Lung (tissue), 11 donors: ENCODE measurements at regions not wholly inside any gene's neighbourhood (a gene's known extent, or its start where the extent isn't known, plus 50 kb on each side); places are given as distances from the start of the nearest gene placed in this dataset.

Experiments
- ATAC-seq: fragments of 200-7000 bp; cut with Tn5 transposase; one replicate; pipeline ENCODE4 v1.9.1; 2020; ENCODE audit warnings: moderate number of reproducible peaks; ENCODE audit not compliant: insufficient read depth, low FRiP score
- DNase-seq, 3 donors: peaks; one replicate each; pipeline ENCODE4 v3.0.0-alpha.2; 2013 to 2017
- H3K27ac ChIP-seq, 2 donors: one replicate each; pipeline ENCODE4 v1.5.1; 2013; ENCODE audit warnings: mild to moderate bottlenecking in 2 of 2, moderate library complexity in 2 of 2, control low read depth in 1 of 2, inconsistent platforms in 1 of 2, low read depth in 1 of 2, low read length in 1 of 2
- H3K27me3 ChIP-seq, 3 donors: one replicate each; pipeline ENCODE4 v1.5.1; 2013; ENCODE audit warnings: low read length in 2 of 3; ENCODE audit not compliant: control insufficient read depth in 3 of 3, insufficient read depth in 3 of 3
- H3K36me3 ChIP-seq, 4 donors: one replicate each; pipeline ENCODE4 v1.5.1; 2013; ENCODE audit warnings: low read length in 4 of 4, mild to moderate bottlenecking in 1 of 4, moderate library complexity in 1 of 4; ENCODE audit not compliant: control insufficient read depth in 4 of 4, insufficient read depth in 4 of 4
- H3K4me1 ChIP-seq, 5 donors: one replicate each; pipeline ENCODE4 v1.5.1; 2013; ENCODE audit warnings: low read length in 5 of 5, mild to moderate bottlenecking in 2 of 5, moderate library complexity in 1 of 5; ENCODE audit not compliant: control insufficient read depth in 5 of 5, insufficient read depth in 5 of 5
- H3K4me3 ChIP-seq: one replicate; pipeline ENCODE4 v1.5.1; 2013; ENCODE audit warnings: mild to moderate bottlenecking, control low read depth, moderate library complexity
- H3K9ac ChIP-seq, 2 donors: one replicate each; pipeline ENCODE4 v1.5.1; 2013; ENCODE audit warnings: low read length in 2 of 2, control low read depth in 1 of 2; ENCODE audit not compliant: insufficient read depth in 1 of 2
- H3K9me3 ChIP-seq, 4 donors: one replicate each; pipeline ENCODE4 v1.5.1; 2013; ENCODE audit warnings: low read length in 3 of 4, mild to moderate bottlenecking in 1 of 4, moderate library complexity in 1 of 4; ENCODE audit not compliant: control insufficient read depth in 4 of 4, insufficient read depth in 3 of 4
- WGBS, 2 donors: extraction: QIAGEN DNeasy Blood & Tissue Kit; methylation state at CpG; one replicate each; pipeline ENCODE4 v1.1.7; 2013; 5-methylcytosine and 5-hydroxymethylcytosine counted together
- TF ChIP-seq, protein P1 (sequence below): IDR thresholded peaks from 2 replicates; pipeline ENCODE4 v1.5.1; 2012; ENCODE audit warnings: mild to moderate bottlenecking; ENCODE audit errors: control extremely low read depth, extremely low read depth
- donor health status: control.
- donor health status: control.
- donor health status: Bipolar disorder and iron deficiency.
- donor health status: healthy.
- donor health status: DM: yes; HTN: yes; CAD: no.

DNA sequence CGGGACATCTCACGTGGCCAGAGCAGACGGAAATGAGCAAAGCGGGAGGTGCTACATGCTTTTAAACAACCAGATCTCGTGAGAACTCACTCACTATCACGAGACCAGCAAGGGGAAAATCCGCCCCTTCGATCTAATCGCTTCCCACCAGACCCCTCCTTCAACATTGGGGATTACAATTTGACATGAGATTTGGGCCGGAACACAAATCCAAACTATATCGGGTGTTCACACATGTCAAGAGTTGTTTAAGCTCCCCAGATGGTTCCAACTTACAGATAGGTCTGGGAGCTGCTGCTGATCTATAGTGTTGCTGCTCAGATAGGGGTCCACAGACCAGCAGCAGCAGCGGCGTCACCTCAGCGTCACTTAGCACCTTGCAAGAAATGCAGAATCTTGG lies 194.9 kb downstream of the GPAM start:
- no peaks in the 10 kb centered on the region for H3K27me3 ChIP-seq
- H3K9me3 ChIP-seq: peaks cover 0 to 5% (median 0%) of the 10 kb centered on the region in 4 donors
- peaks cover 0 to 2% (median 0%) of the 10 kb centered on the region in 5 donors for H3K4me1 ChIP-seq
- no peak overlapping the region for H3K27ac ChIP-seq
- no peak overlapping the region for H3K4me3 ChIP-seq
- DNase-seq: no peak
- TF ChIP-seq, protein P1, sequence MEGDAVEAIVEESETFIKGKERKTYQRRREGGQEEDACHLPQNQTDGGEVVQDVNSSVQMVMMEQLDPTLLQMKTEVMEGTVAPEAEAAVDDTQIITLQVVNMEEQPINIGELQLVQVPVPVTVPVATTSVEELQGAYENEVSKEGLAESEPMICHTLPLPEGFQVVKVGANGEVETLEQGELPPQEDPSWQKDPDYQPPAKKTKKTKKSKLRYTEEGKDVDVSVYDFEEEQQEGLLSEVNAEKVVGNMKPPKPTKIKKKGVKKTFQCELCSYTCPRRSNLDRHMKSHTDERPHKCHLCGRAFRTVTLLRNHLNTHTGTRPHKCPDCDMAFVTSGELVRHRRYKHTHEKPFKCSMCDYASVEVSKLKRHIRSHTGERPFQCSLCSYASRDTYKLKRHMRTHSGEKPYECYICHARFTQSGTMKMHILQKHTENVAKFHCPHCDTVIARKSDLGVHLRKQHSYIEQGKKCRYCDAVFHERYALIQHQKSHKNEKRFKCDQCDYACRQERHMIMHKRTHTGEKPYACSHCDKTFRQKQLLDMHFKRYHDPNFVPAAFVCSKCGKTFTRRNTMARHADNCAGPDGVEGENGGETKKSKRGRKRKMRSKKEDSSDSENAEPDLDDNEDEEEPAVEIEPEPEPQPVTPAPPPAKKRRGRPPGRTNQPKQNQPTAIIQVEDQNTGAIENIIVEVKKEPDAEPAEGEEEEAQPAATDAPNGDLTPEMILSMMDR: no peak
- H3K36me3 ChIP-seq: no peaks in the 10 kb centered on the region
- WGBS, 2 donors: 75 to 77% methylated on average over 14 of the region's 14 CpGs
- no peak overlapping the region for H3K9ac ChIP-seq
- ATAC-seq: no peak

DNA sequence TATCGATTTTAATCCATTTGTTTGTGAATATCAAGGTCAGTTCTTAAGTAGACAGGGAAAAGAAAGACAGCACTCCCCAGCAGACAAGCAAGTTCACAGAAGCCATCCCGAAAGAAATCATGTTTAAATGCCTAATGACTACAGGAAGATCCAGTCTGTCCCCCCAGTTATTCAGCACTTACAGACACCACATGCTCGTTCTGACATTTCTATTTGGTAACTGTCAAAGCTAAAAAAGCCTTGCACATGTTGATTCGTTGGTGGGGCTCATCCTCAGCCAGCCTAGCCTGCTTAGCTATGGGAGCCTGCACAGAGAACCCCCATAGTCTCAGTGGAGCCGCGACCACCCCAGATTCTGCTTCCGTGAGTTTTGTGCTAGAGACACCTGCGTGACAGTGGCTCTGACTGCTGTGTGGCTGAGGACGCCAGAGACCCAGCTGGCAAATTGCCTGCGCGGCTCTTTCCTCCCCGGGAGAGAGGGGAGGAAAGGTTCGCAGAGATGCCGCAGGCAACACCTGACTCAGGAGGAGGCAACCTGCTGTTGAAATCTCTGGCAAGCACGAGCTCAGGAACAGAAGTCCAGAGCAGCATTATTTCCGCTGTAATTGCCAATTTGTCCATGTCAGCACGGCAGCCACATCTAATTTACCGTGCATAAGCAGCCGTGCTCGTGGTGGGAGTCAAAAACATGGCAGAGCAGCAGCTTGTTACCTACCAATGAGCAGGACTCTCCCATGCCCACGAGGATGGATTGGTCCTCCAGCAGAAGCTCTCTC lies 194.2 kb downstream of the GPAM start:
- H3K4me3 ChIP-seq: no peak overlapping the region
- TF ChIP-seq, protein P1: no peak
- peaks cover 0 to 2% (median 0%) of the 10 kb centered on the region in 5 donors for H3K4me1 ChIP-seq
- DNase-seq: no peak
- no peak for ATAC-seq
- H3K27me3 ChIP-seq: no peaks in the 10 kb centered on the region
- no peaks in the 10 kb centered on the region for H3K36me3 ChIP-seq
- H3K9ac ChIP-seq: no peak overlapping the region
- H3K9me3 ChIP-seq: peaks cover 0 to 5% (median 0%) of the 10 kb centered on the region in 4 donors
- H3K27ac ChIP-seq: no peak overlapping the region
- WGBS, 2 donors: 77 to 82% methylated on average over 21 of the region's 21 CpGs

DNA sequence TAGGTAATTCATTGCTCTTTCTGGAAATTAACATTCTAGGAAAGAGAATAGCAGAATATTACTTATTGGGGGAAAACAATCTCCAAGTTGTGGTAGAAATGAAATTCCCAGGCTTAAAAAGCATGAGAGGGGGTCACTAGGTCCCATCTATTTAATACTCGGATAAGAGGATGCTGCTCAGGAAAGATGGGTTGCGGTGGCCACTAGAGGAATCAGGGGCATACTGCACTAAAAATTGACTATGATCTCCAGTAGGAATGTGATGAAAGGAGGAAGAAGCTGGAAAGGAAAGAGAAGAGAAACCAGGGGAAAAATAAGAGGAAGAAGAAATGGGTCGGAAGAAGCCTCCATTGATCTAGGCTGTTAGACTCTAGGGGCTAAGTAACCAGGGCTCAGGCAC lies 192.8 kb downstream of the GPAM start:
- Histone ChIP-seq H3K27ac (no peak overlapping the region), H3K9ac (no peak overlapping the region), H3K9me3 (peaks cover 0 to 8% (median 2%) of the 10 kb centered on the region in 4 donors), H3K27me3 (no peaks in the 10 kb centered on the region), H3K4me1 (peaks cover 0 to 2% (median 0%) of the 10 kb centered on the region in 5 donors), H3K4me3 (no peak overlapping the region), H3K36me3 (no peaks in the 10 kb centered on the region)
- 70 to 77% methylated on average over 3 of the region's 3 CpGs for WGBS, 2 donors
- DNase-seq: no peak
- TF ChIP-seq, protein P1: no peak
- no peak for ATAC-seq

DNA sequence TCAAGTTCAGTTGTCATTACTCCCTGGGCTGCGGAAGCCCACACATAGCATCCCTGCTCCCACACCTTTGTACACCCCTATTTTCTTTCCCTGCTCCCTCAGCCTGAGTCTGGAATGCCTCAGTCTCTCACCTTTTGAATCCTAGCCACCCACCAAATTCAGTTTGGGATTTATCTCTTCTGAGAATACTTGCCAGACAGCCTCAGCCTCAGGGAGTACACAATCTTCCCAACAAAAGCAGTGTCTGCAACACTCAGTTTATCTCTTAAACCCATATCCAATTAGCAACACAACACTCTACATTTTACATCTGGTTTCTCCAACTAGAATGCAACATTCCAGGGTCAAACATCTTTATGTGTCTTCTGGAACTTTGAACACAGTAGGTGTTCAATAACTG lies 190.2 kb downstream of the GPAM start:
- WGBS, 2 donors: 92 to 96% methylated on average over 1 of the region's 1 CpG
- H3K27ac ChIP-seq: no peak overlapping the region

More for the DNA sequence above, 190.2 kb downstream of the GPAM start:
- TF ChIP-seq, protein P1: no peak
- ATAC-seq (no peak), DNase-seq (no peak)
- H3K36me3 ChIP-seq: no peaks in the 10 kb centered on the region
- no peak overlapping the region for H3K4me3 ChIP-seq
- peaks cover 0 to 8% (median 2%) of the 10 kb centered on the region in 4 donors for H3K9me3 ChIP-seq
- H3K4me1 ChIP-seq: no peaks in the 10 kb centered on the region
- no peaks in the 10 kb centered on the region for H3K27me3 ChIP-seq
- no peak overlapping the region for H3K9ac ChIP-seq
